SW480 (cell line): ENCODE measurements at regions not wholly inside any gene's neighbourhood (a gene's known extent, or its start where the extent isn't known, plus 50 kb on each side); places are given as distances from the start of the nearest gene placed in this dataset.

ENCODE experiments used
- DNase-seq: peaks from one replicate; pipeline ENCODE4 v3.0.0-alpha.2; 2016; ENCODE audit warnings: low spot score

GRCh38 chr12:66852091-66852490 lies 173.2 kb upstream of the GRIP1 start:
- no peak for DNase-seq

- no peak for DNase-seq
These were observed 173.9 kb upstream of the GRIP1 start for GRCh38 chr12:66852765-66853164.

DNA sequence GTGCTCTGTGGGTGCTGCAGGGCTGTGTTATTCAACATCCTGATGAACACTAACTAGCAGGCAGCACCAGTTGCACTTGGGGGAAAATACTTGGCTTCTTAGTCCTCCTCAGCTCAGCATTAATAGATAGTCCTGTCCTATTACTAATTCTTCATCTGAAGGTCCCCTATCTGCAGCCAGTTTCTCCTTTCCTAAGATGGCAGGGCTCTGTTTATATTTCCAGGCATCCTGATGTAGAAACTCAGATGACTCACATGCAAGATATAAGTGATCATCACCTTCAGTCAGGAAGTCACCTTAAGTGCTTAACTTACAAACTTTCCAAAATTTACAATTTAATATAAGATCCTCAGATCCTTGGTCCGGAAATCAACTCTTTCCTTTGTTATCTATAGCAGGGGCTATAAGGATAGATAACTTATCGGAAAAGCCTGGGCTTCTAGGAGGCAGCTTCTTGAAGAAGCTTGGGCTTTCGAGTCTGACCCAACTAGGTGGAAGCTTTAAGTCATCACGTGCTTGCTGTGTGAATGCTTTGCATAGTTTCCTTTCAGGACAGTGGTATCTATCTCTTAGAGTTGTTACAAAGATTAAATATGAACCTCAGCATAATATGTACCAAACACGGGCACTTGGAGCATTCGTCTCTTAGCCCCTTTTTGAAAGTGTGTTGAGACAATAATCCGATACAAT lies 181.0 kb upstream of the GRIP1 start:
- DNase-seq = no peak

GRCh38 chr12:66860752-66861750 lies 182.2 kb upstream of the GRIP1 start:
- DNase-seq = peak; percentile 25

DNA sequence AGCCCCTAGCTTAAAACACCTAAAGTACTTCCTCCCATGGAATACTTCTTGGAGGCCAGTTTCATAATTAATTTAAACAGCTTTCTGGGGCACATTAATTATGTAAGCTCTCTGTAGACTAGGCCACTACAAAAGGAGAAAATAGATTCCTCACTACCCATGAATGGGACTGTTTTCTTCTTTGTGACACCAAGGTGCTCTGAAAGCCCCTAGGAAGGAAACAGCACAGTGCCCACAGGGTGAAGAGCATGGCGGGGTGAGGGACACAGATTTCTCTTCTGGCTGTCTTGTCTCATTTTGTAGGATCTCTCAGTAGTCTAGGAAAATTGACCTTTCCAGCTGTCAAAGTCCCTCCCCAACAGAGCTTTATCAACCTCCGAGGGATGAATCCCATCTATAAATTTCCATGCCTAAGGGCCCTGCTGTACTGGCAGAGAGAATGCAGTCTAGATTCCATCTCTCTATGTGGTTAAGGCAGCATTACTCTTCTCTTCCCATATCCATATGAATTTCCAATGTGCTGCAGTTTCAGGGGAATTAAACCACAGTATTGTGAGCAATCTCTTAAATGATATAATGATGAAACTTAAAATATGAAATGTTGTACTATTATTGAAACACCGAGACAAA lies 183.6 kb upstream of the GRIP1 start:
- no peak for DNase-seq

GRCh38 chr12:66863276-66863675 lies 184.4 kb upstream of the GRIP1 start:
- DNase-seq = no peak

GRCh38 chr12:66877925-66878324 lies 199.0 kb upstream of the GRIP1 start:
- DNase-seq = no peak

- DNase-seq = no peak
These were observed 200.5 kb upstream of the GRIP1 start for GRCh38 chr12:66879409-66879808.

DNA sequence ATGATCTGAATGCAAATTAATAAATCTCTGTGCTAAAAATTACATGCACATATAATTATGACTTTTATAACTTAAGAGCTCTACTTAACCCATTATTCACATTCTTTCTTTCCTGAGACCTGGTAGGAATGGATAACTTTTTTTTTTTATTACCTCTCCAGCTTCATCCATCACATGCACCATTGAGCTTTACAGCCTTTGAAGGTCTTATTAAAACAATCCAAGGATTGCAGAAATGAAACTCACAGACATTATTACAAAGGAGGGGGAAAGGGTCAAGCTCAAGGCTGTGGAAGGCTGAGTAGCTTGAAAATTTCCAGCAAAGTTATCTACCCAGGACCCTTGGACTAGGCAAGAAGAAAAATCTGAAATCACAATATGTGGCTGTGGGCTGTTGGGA lies 202.5 kb upstream of the GRIP1 start:
- no peak for DNase-seq

DNA sequence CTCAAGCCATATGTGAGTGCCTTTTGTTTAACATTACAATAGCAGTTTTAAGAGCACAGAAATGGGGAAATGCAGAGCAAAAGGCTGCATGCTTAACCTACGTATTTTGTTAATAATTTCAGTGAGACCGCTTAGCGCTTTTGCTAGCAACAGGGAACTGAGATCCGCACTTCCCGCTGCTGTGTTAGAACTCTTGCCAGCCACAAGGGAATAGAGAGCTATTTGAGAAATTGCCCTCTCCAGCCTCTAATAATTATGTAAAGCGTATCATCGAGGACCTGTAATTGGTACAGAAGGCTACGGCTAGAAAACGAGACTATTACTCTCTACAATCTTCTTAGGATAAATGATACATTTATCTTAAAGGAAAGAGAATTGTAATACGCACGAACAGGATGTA lies 205.2 kb upstream of the GRIP1 start:
- DNase-seq = no peak

GRCh38 chr12:66885115-66885875 lies 206.4 kb upstream of the GRIP1 start:
- DNase-seq = no peak

DNA sequence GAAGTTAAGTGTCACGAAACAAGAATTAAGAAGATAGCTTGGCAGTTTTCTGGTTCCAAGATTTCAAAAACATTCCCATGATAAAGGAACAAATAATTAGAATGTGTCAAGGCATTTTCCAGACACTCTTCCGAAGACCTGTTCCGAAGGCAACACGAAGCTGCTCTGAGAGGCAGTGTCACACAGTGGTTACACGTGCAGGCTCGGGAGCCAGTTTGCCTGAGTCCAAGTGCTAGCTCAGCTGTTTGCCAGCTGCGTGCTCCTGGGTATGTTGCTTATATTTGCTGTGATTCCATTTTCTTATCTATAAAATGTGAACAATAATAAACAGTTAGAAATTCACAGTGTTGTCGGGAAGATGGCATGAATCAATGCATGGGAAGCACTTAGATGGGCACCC lies 217.9 kb upstream of the GRIP1 start:
- no peak for DNase-seq

GRCh38 chr12:66898700-66899469 lies 220.0 kb upstream of the GRIP1 start:
- no peak for DNase-seq

DNA sequence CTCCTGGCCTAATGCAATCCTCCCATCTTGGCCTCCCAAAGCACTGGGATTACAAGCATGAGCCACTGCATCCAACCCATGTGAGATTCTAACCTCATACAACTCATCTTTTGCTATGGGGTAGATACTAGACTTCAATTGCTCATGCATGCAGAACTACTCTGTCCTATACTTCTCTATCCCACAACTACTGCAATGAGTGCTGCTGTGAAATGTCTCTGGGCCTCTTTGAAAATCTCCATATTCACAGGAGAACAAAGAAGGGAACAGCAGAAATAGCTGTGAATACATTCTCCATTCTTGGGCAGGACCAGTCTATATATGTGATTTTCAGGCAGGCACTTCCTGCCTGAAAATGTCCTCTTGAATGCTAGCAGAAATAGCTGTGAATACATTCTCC lies 220.7 kb upstream of the GRIP1 start:
- DNase-seq = no peak

DNA sequence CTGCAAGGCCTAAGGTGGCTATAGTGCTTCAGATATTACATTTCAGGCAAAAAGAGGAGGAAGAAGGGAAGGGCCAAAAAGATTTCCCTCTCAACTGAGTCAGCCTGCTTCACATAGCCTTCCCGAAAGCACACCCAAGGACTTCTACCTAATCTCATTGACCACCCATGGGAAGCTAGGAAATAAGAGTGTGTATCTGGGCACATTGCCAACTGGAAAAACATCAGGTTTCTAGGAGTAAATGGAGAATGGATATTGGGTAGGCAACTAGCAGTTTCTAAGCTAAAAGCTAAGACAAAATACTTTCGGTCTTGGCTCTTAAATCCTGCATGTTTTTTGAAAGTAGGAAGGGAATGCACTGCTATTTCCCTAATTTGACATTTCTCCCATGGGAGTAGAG lies 221.7 kb upstream of the GRIP1 start:
- no peak for DNase-seq

- no peak for DNase-seq
These were observed 222.5 kb upstream of the GRIP1 start for GRCh38 chr12:66901138-66901932.

DNA sequence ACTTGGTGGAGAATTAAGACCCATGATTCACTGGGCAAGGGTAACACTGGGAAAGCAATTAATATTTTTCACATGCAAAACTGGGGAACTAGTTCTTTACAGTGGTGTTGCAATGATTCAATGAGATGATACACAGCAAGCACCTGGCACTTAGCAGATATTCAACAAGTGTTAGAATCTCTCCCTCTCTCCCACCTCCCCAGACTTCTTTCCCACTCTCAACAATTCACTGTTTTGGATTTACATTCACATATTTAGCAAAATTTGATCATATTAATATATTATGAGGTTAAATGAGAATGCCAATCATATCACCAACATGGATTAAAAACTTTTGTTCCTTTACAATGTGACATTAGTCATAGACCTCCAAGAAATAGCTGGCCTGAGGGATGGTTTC lies 223.1 kb upstream of the GRIP1 start:
- DNase-seq = no peak

DNA sequence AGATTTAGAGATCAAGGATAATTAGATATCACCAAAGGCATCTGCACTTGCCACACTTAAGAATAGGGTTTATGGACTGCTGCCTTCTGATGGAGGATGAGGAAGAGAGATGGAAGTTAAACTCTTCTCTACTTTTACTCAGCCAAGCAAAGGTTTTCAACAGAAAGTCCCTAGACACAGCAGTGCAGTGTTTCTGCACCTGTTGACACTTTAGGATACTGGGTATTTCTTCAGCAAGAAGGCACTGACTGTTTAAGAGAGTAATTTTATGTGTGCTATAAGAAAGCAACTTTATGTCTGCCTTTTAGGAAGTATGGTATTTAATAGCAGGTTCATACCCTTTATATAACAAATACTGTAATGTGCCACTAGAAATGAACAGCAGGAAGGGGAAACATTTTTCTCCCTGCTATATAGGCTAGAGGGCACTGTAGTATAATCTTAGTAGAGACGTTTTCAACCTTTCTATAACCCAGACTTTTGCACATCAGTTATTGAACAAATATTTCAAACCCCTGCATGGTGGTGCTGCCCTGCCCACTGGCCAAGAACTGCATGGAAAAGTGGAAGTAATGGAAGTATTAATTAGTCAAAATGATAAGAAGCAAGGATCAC lies 225.0 kb upstream of the GRIP1 start:
- DNase-seq = peak; percentile 4

- DNase-seq = no peak
These were observed 226.3 kb upstream of the GRIP1 start for GRCh38 chr12:66905201-66905600.

DNA sequence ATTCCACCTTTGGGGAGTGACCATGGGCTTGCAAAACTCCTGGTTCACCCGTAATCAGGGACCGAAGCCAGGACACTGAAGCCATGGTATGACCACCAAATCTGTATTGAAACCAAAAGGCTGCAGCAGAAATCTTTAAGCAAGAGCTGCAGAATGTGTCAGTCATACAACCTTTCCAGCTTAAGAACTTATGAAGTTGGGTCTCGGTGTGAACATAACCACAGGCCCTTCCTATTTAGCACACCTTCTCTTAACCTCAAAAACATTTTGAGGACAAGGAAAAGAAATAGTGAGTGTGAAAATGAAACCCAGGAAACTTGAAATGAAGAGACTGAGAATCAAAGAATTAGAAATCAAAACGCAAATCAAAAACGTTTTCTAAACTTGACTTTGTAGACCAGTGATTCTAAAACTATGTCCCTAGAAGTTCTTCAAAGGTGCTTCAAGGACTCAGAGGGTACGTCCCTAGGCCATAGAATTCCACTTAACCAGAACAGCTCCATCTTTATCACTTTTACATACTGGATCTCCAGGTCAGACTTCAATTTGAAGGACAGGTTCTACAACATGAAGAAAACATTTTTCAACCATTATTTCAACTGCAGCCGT lies 231.6 kb upstream of the GRIP1 start:
- DNase-seq = no peak
